ENCODE measurements at regions not wholly inside any gene's neighbourhood (a gene's known extent, or its start where the extent isn't known, plus 50 kb on each side); places are given as distances from the start of the nearest gene placed in this dataset.
"Not testable (repeated sequence)": the region's sequence is repeated elsewhere in the genome, so short reads cannot be mapped to it uniquely, and the experiment has no call there.

DNA sequence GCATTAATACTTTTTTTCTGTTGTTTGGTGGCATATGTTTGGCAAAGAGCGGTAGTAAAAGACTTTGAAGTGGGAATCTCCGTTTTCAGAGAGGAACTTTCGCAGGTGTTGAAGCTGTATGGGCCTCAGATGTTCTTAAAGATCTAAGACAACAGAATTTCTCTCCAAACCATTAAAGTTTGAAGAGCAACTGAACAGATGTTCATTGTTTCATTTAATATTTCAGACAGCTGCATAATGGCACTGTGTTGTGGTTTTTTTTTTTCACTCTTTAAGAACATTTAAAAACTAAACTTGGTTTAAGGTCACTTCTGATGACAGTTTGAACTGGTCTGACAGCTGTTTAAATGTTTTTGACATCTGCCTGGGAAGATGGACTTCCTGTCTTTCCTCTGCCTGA is 882.7 kb upstream of the PCDH10 start:
- DNase-seq (ENCODE audit: low spot score): no peak

DNA sequence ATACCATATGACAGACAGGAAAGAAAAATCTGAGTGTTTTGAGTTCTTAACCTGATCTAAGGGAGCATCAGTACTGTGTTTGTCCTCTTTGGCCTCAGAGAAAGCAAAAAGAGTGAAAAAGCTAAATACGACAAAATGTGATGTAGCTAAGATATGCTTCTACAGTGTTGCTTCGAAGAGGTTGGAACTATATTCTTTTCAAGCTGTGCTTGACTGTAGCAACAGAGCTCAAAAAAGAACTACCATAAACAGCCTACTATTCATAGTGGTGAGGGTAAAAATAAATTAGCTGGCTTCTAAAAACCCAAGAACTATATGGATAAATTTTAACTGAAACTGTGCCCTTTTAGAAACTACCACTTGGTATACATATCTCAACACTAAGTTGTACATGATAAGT is 881.8 kb upstream of the PCDH10 start:
- DNase-seq (ENCODE audit: low spot score): no peak

DNA sequence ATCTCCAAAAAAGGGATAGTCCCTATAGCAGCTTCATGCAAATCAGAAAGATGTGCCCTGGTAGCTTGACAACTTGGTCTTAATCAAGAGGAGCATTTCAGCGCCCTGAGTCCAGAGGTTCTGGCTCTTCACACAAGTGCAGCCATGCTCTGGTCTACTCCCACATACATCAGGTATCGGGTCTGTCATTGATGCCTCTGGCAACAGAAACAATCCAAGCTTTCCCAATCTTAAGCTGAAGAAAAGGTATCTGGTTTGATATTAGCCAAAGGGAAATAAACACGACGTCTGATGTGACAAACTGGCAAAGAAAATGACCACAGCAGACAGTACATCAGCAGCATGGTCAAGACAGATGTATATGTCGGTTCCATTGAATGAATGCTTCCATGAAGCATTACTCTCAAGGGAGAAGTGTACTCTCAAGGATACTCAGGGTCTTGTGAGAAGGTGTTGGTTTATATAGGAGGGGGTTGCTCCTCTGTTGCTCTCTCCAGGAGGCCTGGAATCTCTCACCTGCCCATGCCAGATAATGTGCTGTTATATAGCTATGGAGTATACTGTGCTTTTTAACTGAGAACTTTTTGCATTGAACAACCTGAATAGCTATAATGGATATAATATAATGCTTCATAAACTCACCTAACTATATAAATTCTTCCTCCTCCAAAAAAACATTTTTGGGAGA is 879.6 kb upstream of the PCDH10 start:
- no peak for DNase-seq (ENCODE audit: low spot score)

DNA sequence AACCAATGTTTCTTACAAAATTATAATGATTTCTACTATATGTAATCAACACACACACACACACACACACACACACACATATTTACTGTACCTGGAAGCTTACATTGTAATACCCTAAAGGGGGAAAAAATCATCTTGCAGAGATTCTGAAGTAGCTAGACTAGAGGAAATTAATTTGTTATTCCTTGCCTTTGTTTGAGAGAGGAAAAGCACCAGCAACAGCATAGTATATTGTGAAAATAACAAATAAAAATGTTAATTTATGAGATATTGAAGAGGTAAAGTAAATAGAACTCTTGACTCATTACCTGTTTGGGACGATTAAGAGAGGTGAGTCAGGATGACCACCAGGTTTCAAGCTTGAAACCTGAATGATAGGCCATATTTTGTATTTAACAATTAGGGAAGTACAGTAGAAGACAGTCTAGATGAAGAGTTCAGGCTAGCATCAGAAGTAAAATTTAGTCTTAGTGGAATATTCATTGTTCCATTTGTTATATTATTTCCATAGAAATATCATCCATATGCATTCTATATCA is 873.4 kb upstream of the PCDH10 start:
- no peak for DNase-seq (ENCODE audit: low spot score)

DNA sequence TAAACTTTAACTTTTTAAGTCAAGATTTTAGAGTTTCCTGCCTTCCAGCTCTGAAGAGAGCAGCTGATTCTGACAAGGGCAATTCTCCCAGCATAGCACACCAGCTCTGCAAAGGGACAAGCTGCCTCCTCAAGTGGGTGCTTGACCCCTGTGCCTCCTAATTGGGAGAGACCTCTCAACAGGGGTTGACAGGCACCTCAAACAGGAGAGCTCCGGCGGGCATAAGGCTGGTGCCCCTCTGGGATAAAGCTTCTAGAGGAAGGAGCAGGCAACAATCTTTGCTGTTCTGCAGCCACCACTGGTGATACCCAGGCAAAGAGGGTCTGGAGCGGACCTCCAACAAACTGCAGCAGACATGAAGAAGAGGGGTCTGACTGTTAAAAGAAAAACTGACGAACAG is 872.9 kb upstream of the PCDH10 start:
- no peak for DNase-seq (ENCODE audit: low spot score)

DNA sequence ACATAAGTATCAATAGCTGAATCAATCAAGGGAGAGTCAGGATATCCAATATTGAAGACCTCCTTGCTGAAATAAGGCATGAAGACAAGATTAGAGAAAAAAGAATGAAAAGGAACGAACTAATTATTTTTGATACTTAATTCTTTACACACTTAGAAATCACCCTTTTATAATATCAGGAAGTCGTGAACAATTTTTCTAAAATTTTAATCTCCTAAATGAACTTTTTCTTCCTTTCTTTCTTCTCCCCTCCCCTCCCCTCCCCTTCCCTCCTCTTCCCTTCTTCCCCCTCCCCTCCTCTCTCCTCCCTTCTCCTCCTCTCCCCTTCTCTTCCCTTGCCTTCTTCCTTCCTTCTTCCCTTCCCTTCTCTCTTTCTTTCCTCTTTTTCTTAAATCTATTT is 872.1 kb upstream of the PCDH10 start:
- no peak for DNase-seq (ENCODE audit: low spot score)

DNA sequence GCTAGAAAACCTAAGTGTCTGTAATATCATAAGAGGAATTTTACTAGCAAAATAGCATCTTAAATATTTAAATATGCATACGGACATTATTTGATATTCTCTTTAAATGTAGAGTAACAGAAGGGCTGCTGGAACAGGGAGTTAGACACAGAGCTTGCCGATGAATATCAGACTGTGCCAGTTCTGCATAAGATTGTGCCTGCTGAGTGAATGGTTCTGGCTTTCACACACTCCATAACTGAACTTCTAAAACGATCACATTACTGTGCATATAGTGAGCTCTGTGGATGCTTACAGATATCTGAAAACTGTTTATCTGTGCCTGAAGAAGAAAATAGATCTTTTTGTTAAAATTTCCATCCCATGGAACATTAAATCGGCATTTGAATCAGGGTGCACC is 867.4 kb upstream of the PCDH10 start:
- DNase-seq (ENCODE audit: low spot score): no peak

DNA sequence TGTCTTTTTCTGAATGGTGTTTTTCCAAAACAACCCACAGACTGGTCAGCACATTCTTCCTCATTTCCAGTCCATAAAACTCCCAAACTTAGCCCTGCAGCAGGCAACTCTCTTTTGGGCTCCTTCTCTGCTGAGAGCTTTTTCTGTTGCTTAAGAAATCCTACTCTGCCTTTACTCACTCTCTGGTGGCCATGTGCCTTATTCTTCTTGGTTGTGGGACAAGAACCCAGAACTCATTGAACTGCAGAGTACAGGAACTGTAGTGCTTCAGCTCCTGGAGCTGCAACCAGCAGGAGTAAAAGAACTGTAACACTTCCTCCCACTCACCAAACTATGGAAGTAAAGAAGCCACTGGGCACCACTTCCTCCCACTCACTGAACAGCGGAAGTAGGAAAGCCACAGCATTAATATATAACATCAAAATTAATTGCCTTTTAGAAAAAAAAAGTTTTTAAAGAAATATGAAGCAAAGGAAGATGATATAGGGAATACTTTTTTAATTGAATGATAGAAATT is 864.1 kb upstream of the PCDH10 start:
- no peak for DNase-seq (ENCODE audit: low spot score)

DNA sequence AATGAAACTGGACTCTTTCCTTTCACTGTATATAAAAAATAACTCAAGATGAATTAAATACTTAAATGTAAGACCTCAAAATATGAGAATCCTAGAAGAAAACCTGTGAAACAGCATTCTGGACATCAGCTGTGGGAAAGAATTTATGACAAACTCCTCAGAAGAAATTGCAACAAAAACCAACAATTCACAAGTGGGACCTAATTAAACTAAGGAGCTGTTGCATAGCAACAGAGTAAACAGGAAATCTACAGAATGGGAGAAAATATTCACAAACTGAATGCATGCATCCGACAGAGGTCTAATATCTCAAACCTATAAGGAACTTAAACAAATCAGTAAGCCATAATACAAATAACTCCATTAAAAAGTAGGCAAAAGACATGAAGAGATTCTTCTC is 851.7 kb upstream of the PCDH10 start:
- no peak for DNase-seq (ENCODE audit: low spot score)

DNA sequence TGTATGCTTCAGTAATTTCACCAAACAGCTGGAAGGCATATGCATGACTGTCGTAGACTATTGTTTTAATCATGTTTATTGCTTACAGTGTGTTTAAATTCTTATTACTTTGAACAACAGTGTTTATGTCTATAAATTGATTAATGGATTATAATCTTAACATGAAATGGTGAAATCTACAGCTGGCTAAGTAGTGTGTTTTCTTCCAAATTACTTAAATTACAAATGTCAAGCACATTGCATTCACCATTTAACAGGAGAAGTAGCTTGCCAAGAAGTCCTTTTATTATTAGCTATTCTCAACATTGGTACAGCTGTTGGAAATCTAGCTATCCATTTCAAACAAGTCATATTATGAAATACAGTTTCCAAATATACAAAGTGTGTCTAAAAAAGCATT is 849.3 kb upstream of the PCDH10 start:
- no peak for DNase-seq (ENCODE audit: low spot score)

DNA sequence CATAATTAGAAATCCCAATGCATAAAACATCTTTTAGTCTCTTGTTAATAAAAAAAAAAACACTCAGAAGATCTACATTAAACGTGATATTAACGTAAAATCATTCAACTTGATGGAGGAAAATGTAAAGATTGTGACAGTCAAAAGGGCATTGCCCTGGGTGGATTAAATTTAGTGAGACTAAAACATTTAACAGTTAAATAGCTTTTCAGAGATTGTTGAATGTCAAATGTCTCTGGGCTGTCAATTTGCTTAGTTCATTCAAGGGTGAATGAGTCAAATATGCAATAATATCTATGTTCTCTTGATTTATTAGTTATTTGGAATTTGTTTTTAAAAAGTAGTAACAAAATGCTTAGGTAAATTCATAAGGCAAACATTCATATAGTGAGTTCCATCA is 836.6 kb upstream of the PCDH10 start:
- DNase-seq (ENCODE audit: low spot score): no peak

DNA sequence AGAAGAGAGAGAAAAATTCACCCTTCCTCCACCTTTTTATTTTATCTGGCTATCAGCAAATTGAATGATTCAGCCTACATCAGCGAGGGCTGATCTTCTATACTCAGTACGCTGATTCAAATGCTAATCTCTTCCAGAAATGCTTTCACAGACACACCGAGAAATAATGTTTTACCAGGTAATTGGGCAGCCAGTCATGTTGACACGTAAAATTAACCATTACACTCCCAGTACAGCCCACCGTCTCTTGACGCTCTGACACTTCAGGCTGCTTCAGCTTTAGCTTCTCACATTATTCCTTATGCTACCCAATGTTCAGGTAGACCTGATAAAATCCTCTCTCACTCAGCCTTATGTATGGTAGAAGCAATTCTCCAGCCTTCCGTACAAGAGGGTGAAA is 835.2 kb upstream of the PCDH10 start:
- no peak for DNase-seq (ENCODE audit: low spot score)

DNA sequence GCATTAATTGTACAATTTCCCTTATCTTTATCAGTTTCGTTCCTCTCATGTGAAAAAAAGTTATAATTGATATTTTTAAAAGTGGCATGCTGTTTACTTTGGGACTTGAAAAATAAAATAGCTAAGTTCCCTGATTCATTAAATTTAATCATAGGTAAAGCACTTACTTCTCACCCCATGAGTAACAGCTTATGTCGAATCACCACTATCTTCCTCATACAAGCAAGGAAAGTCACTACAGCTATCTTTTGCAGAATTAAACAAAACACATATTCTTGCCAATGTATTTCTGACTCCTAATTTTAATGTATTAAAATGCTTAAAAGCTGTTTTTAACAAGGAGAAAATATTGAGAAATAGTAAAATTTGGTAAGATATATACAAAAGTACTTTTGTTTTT is 832.4 kb upstream of the PCDH10 start:
- DNase-seq (ENCODE audit: low spot score): no peak

DNA sequence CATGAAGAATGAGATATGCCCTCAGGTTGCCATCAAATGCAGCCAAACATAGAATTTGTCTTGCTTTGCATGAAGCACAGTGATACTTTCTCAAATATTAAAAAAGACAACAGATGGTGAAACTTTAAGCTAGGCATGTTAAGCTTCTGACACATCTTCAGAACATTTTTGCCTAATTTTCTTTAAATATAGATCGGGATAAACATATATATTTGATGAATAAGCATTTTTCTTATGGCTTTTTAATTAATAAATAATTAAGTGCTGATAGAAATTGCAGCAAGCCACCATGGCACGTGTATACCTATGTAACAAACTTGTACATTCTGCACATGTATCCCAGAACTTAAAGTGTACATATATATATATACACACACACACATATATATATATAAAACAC is 831.2 kb upstream of the PCDH10 start:
- no peak for DNase-seq (ENCODE audit: low spot score)

DNA sequence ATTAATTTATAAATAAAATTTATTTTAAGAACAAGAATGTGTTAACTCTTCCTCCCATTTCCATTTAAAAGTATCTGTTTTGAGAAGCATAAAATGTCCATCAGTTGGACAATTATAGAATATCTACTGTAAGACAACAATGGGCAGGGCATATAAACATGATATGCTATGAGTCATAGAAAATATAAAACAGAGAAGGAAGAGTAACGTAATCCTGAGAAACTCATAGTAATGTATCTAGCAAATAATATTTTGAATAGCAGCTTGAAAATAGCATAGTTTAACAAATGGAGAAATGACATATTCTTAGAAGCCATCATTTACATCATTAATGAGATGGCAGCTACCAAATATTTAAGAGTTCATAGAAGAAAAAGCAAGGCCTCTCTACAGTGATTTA is 820.3 kb upstream of the PCDH10 start:
- DNase-seq (ENCODE audit: low spot score): no peak

DNA sequence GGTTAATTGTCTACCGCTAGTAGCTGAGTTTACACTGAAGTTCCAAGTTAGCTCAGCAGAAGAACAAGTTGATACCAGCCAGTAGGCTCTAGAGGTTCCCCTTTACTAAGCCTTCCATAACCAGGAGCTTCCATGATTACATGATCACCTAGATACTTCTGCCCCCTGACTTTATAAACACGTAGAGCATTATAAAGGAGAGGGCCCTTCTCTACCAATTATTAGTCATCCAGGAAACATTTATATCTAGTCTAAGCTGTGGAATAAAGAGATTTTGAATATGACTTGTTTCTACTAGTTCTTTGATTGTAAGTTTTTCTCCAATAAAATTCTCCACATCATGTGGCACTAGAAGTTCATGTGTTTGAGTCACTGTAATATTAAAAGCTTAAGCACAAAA is 818.1 kb upstream of the PCDH10 start:
- DNase-seq (ENCODE audit: low spot score): no peak

DNA sequence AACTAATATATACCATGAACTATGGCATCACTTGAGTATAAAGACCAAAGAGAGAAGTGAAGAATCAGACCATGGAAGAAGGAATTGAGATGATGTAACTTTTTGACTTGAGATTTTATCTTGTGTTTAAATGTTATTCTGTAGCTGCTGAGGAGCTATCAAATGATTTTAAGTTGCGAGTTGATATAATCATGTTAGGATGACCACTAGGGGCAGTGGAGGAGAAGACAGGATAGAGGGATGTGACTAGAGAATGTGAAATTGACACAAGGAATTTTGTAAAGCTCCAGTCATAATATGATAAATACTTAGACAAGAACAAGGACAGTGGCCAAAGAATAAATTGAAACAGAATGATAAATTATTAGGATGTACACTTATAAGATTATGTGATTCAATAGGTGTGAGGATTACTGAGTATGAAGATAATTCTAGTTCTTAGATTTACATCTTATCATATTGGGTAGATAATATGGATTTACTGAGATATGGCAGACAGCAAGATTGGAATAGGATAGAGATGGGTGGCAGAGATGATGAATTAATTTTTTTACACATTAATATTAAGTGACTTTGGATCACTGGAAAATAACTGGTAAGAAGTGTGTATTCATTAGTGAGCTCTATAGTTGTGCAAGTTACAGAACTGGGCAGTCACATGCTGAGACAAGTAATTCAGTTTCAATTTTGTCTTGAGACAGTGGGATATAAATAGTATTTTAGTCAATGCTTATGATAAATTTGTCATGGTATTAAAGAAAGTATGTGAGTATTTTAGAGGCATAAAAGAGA is 816.0 kb upstream of the PCDH10 start:
- no peak for DNase-seq (ENCODE audit: low spot score)

DNA sequence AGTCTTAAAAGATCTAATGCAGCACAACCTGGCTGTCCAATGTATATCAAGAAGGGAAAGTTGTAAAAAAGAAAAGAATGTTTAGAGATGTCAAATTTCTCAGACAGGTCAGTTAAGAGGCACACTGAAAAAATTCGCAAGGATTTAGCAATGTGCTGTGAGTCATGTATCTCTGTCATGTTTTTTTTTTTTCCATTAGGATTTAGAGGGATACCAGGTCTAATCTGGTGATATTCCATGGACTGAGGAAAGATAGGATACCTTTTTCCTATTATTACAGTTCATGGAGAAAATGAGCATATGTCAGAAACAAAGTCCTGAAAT is 815.4 kb upstream of the PCDH10 start:
- DNase-seq (ENCODE audit: low spot score): no peak

DNA sequence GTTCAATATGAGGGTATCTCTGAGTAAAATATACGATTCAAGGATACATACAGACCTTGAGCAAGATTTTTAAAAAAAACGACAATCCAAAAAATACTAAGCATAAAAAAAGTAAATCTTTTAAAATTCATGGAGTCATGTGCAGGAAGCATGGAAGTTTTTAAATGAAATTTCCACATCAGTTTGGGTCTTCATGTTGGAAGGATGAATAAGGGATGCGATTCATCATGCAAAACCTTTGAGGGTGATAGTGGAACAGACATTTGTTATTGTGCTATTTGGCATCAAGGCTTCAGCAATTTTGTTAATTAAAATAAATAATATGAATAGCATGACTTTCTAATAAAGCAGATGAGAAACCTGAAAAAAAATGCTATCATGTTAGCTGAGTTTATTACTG is 815.0 kb upstream of the PCDH10 start:
- DNase-seq (ENCODE audit: low spot score): no peak

DNA sequence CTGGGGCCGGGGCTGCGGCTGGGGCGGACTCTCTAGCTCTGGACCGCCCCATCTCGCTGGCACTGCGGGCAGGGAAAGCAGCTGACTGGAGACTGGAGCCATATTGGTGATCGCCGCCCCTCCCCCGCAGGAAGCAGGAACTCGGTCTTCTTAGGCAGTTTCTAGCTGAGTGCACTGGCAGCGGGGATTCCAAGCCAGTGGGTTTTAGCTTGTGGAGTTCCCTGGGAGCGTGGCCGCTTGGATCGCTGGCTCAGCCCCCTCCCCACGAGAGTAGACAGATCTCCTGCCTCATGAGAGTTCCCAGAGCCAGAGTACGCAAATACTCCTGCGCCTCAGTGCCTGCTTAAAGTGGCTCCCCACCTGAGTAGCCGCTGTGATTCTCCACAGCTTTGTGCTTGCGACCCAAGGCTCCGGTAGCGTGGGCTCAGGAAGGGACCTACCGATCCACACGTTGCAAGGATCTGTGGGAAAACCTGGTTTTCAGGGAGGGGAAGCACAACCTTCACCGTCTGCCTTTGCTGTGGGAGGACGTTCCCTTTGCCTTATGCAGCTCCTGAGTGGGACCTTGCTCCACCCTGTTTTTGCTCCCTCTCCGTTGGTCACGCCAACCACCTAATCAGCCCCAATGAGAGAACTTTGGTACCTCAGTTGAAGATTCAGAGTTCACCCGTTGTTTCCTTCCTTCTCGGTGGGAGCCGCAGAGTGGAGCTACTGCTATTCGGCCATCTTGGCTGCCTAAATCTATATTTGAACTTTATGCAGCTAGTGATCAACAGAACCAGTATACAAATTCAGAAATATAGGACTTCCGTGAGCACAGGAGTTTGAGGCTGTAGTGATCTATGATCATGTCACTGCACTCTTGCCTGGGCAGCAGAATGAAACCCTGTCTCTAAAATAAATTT is 803.9 kb upstream of the PCDH10 start:
- DNase-seq (ENCODE audit: low spot score): no peak

DNA sequence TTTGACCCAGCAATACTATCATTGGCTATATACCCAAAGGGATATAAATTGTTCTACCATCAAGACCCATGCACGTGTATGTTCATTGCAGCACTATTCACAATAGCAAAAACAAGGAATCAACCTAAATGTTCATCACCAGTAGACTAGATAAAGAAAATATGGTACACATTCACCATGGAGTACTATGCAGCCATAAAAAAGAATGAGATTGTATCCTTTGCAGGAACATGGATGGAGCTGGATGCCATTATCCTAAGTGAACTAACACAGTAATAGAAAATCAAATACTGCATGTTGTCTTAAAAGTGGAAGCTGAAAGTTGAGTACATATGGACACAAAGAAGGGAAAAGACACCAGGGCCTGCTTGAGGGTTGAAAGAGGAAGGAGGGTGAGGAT is 803.1 kb upstream of the PCDH10 start:
- no peak for DNase-seq (ENCODE audit: low spot score)

DNA sequence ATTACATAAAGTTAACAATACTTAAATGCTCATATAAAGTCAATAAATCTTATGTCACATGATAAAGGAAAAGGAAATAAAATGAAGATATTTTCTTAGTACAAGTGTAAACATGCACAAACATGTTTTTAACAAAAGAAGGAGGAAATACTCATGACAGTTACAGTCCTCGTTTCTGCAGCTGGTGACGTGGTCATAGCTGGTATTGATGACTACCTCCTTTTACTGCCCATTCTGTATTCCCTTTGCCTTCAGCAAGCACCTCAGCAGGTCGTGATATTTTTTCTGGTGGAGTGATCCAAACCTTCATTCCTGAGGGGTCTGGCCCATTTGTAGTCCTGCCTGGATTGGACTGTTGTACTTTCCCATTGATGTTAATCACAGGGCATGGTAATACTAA is 797.5 kb upstream of the PCDH10 start:
- DNase-seq (ENCODE audit: low spot score): not testable (repeated sequence)

DNA sequence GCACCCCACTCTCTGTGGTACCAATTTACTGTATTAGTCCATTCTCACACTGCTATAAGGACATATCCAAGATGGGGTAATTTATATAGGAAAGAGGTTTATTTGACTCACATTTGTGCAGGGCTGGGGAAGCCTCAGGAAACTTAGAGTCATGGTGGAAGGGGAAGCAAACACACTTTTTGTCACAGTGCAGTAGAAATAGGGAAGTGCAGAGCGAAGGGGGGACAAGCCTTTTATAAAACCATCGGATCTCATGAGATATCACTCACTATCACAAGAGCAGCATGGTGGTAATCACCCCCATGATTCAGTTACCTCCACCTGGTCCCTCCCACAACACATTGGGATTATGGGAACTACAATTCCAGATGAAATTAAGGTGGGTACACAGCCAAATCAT is 766.9 kb upstream of the PCDH10 start:
- DNase-seq (ENCODE audit: low spot score): no peak
